GM13977 (cell line): ENCODE measurements at regions not wholly inside any gene's neighbourhood (a gene's known extent, or its start where the extent isn't known, plus 50 kb on each side); places are given as distances from the start of the nearest gene placed in this dataset.

Experiments
- DNase-seq: peaks from one replicate; pipeline ENCODE4 v3.0.0; 2012; ENCODE audit warnings: low spot score
- in situ Hi-C: fragments of 300-500 bp; cut with MboI; formaldehyde crosslinking; loops from one replicate; pipeline ENCODE4 v1.12.0; 2022; ENCODE audit warnings: low sequenced_read_pairs, low pct_unique_long_range_greater_than_20kb, mixed read lengths, inconsistent platforms; ENCODE audit not compliant: unreplicated experiment
- TF ChIP-seq, protein P1 (sequence below): IDR thresholded peaks from 2 replicates; pipeline ENCODE4 v1.5.1; 2012; ENCODE audit warnings: mild to moderate bottlenecking, control low read depth; ENCODE audit not compliant: insufficient read depth; ENCODE audit errors: extremely low read depth, missing control alignments

DNA sequence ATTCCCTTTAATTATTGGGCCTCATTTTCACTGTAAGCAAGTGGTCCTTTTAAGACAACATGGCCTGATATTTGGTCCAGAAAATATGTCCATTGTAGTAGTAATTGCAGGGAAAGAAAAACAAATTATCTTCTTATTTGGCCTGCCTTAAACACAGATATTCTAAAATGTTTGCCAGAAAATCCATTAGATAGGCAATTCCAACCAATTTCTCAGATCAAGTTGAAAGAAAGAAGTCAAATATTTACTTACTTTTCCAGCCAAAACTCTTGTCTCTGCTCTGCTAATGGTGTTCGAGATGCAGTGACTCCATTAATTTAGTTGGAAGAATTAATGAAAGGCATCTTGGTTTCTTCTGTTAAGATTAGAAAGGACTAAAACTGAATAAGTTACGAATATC is 757.3 kb upstream of the IGFBP3 start:
- DNase-seq, result no peak
- TF ChIP-seq, protein P1, sequence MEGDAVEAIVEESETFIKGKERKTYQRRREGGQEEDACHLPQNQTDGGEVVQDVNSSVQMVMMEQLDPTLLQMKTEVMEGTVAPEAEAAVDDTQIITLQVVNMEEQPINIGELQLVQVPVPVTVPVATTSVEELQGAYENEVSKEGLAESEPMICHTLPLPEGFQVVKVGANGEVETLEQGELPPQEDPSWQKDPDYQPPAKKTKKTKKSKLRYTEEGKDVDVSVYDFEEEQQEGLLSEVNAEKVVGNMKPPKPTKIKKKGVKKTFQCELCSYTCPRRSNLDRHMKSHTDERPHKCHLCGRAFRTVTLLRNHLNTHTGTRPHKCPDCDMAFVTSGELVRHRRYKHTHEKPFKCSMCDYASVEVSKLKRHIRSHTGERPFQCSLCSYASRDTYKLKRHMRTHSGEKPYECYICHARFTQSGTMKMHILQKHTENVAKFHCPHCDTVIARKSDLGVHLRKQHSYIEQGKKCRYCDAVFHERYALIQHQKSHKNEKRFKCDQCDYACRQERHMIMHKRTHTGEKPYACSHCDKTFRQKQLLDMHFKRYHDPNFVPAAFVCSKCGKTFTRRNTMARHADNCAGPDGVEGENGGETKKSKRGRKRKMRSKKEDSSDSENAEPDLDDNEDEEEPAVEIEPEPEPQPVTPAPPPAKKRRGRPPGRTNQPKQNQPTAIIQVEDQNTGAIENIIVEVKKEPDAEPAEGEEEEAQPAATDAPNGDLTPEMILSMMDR, result no peak
- in situ Hi-C loops, result no loop called here

DNA sequence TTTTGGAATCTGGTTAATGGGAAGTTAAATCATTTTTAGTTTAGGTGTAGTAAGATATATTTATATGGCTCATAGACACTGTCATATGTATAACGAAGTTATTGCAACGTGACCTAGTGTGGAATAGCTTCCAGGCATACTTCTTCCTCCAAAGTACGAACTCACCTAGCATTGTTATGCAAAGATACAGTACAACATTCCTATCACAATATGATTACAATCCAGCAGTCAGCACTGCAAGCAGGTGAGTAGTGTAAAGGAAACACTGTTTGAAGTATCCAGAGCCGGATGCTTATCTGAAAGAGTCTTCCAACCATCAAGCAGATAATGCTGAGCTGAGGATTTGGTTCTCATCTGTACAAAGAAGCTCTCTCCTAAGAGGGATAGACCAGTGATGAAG is 754.4 kb upstream of the IGFBP3 start:
- in situ Hi-C loops, result no loop called here
- TF ChIP-seq, protein P1, result no peak
- DNase-seq, result no peak

DNA sequence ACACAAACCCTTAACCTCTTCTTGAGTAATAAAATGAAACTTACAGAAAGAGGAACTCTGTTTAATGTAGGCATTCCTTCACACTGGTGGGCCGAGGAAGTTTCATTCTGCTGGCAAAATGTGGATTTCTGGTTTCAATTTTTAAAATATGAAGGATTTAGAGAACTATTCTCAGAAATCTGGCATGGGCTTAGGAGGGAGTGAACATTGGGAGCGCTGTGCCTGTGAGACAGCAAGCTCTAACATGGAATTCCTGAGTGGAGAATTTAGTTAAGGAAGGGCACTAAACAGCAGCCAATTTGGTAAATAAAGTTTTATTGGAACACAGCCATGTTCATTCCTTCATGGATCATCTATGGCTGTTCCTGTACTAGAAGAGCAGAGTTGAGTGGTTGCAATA is 751.8 kb upstream of the IGFBP3 start:
- in situ Hi-C loops, result no loop called here
- no peak for DNase-seq
- TF ChIP-seq, protein P1, result no peak

DNA sequence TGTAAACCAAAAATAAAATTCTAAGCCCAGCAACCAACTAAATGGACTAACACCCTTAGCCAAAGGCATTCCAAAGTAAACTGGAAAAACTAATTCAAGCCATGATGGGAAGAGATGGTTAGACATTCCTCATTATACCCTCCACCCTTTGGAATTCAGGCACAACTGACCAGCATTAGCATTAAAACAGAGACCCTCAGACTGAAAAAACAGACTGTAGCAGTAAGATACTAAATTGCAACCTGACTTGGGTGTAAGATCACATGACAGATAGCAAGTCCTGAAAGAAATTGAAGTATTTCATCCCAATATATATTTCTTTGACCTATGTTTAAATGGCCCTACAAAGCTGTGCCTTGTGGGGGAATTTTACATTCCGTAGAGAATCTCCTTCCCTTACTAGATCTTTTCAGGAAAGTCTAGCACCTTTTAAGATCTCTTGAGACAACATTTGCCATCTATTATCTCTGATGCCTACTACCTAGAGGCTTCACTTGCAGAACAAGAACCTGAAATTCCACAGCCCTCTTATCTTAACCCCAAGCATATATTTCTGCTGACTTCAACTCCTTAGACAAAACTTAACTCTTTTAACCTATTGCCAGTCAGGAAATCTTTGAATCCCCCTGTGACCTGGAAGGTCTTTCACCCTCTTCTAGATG is 750.2 kb upstream of the IGFBP3 start:
- in situ Hi-C loops, result no loop called here
- TF ChIP-seq, protein P1, result no peak
- no peak for DNase-seq

DNA sequence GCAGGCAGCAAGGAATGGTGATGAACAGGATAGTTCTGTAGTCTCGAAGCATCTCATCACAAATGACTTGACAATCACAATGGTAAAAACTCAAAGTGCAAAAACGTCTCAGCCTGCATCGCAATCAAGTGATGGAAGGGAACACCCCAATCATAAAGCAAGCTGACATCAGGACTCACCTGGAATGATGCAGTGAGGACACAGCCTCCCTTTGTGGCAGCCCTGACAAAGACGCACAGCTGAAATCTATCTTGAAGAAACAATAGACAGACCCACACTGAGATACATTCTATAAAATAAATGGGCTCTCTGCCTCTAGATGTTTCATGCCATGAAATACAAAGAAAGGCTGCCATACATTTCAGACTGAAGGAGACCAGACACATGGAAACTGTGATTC is 748.0 kb upstream of the IGFBP3 start:
- in situ Hi-C loops, result no loop called here
- no peak for DNase-seq
- TF ChIP-seq, protein P1, result no peak

DNA sequence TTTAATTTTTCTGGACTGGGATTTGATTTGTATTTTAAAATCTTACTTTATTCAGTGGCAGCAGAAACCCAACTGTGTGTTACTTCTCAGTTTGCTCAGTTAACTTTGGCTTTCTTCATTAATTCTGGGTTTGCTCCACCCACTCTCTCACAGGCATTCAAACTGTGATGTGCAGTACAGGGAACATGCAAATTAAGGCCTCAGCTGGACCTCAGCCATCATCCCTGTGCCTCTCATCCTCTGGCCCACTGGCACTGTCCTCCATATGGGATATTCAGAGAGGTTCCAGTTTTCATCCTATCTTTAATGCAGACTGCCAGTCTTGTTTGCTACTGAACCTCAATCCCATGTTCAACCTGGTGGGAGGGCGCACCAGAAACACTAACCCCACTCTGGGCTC is 743.4 kb upstream of the IGFBP3 start:
- no peak for DNase-seq
- TF ChIP-seq, protein P1, result no peak
- in situ Hi-C loops, result no loop called here
